Fibroblast of skin of left biceps (primary cell): ENCODE measurements at regions not wholly inside any gene's neighbourhood (a gene's known extent, or its start where the extent isn't known, plus 50 kb on each side); places are given as distances from the start of the nearest gene placed in this dataset.

Source experiments
- DNase-seq, 2 experiments: peaks; one replicate each; pipeline ENCODE4 v3.0.0-alpha.2; 2013; ENCODE audit warnings: low read depth in 2 of 2

DNA sequence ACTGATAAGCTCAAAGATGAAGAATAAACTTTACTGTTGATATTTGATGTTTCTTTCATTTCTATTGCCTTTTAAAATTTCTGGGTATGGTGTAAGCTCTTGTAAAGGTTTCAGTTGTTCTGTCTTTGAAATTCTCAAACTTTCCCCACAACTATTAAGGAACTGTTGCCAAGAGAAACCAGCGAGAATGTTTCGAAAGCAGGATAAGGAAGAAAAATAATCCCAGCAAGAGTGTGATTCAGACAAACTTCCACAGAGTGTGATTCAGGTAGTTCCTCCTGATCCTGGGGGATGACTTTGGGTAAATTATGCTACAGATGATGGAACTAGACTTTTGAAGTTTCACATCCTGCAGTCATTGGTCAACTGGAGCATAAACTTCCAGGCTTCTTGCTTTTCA lies 632.0 kb downstream of the NSUN3 start:
- DNase-seq: no peak

DNA sequence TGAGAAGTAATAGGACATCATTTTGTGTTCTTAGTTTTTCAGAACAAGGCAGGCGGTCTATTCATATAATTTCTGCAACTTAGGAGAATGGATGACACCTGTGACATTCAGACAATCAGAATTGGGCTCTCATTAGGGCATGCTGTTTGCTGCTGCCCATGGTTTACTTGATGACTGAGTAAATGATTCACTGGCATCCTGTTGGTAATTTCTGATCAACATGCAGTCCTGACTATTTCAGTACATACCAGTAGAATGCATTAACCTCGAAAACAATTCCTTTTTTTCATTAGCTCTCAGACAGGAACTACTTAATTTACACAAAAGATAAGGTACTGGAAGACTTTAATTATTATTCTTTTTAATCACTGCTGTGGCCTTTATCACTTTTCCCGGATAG lies 641.6 kb downstream of the NSUN3 start:
- DNase-seq: no peak

DNA sequence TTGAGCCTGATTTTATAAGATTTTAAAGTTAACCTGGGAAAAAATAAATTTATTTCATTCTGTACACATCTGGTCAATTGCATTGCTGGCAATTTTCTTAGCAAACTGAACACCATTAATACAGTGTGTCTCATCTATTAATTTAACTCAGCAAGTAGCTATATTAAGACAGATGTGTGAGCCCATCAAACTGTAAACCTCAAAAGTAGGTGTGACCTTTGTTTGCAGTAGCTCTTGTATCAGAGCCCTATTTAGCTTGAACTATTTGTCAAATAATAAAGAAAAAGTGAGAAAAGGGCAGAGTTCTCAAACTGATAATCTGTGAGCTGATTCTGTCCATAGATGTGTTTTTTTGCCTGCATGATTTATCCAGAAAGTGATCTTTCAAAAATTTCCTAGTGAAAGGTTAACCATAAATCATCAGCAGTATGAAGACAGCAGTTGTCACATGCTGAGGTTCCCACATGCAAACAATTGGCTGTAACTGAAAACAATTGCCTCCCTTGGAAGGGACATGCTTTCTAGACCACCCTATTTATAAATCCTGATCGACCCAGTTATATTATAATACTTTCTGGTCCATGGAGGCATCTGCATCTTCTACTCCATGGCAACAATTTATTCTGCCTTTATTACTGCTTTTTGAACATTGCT lies 646.5 kb downstream of the NSUN3 start:
- DNase-seq: no peak

DNA sequence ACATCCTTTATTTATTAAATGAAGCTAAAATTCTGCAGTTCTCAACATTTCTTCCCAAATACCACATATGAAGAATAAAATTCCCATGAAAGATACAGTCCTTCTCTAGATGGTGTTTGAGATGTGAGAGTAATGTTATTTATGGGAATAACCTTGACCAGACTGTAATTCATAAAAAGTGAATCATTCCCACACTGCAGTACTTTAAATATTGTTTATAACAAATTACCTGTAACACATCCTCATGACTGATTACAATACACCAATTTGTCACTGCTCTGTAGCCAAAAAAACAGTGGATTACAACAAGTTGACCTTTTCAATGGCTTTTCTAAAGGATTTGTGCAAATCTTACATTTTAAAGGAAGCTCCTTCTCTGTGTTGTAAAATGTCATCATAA lies 651.3 kb downstream of the NSUN3 start:
- no peak for DNase-seq

DNA sequence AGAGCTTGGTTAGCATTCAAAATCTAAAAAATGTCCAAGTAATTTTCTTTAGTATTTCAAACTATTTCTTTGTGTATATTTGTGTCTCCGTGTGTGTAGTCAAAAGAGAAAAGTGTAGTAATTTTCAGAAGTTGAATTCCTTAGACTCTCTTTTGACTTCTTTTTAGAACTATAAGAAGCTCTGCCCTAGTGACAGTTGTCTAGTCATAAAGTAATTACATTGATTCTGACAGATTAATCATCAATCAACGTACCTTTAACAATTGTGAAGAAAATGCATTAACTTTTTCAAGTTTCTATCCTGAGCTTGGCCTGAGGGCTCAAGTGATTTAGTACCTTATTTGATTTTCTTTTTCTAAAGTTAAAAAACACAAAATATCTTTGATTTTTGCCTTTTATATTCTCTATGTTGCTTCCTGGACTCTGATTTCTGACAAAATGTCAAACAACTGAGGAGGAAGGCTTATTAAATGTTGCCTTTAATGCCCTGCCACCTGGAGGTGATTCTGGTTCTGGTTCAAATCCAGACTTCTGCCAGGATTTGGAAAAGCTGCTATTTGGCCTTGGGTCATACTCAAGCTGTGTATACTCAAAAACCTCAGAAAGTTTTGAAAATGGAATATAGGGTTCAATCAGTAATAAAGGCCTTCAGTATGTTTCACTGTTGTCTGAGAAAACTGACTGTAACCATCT lies 653.6 kb downstream of the NSUN3 start:
- DNase-seq: no peak

DNA sequence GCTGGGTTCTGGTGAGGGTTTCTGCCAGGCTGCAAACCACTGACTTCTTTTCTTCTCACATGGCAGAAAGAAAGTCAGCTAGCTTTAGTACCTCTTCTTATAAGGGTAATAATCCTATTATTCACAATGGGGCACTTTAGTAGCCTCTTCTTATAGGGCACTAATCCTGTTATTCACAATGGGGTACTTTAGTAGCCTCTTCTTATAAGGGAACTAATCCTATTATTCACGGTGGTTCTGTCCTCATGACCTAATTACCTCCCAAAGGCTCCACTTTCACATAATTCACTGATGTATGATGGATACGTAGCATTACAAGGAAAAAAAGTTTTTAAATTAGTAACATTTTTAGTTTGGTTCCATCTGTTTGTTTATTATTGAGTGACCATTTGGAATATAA lies 671.3 kb downstream of the NSUN3 start:
- DNase-seq: no peak

DNA sequence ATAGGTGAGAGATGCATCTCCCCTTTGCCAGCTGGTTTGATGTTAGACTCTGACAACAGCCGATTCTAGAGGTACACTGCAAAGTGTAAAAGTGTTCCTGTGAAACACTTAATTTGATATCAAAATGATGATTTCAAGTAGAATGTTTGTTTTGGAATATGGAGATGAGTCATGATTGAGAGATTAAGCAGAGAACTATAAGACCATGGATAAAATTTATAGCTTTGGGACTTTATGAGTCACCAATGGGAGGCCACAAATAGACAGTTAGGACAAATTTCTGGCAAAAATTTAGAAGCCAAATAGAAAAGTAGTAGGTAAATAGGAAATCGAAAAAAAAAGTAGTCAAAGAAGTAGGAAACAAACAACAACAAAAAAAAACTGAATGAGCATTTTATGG lies 672.5 kb downstream of the NSUN3 start:
- no peak for DNase-seq

DNA sequence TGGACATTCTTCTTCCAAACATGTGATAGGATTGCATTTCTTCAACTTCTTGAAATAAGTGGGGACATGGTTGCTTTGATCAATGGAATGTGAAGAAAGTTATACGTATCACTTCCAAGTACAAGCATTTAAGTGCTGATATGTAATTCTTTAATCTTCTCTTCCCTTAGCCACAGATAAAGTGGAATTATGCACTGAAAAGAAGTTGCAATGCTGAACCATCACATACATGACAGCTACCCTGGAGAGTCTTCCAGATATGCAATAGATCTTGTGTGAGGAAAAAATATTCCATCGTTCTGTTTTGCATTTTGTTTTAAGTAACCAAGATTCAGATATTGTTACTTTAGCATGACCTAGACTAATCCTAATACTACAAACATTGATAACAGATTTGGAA lies 674.3 kb downstream of the NSUN3 start:
- no peak for DNase-seq

DNA sequence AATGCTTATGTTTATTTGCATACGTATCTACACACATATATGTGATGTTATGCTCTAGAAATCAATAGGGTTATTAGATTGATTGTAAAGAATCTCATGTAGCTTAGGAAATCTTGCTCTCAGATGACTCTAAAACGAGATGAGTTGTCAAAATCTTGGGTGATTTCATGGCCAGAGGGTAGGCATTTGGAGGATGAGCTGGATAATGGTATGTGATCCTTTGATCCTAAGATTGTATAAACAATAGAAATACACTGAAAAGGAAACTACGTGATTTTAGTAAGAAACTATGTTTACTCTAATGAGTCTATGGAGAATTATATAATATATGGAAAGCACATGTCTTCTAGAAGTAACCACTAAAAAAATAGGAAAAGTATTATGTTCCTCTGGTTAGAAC lies 676.6 kb downstream of the NSUN3 start:
- no peak for DNase-seq

DNA sequence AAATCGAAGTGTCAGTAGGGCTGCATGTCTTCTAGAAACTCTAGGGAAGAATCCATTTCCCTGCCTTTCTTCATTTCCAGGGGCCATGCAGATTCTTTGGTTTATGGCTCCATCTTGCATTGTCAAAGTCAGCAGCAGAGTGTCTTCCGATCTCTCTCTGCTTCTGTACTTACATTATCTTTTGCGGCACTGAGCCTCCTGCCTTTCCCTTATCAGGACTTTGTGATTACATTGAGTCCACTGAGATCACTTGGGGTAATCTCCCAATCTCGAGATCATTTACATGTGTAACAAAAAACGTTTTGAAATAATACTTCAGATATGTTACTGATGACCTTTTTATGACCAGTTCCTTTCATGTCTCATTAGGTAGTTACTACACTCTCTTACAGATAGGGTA lies 695.9 kb downstream of the NSUN3 start:
- DNase-seq: no peak

DNA sequence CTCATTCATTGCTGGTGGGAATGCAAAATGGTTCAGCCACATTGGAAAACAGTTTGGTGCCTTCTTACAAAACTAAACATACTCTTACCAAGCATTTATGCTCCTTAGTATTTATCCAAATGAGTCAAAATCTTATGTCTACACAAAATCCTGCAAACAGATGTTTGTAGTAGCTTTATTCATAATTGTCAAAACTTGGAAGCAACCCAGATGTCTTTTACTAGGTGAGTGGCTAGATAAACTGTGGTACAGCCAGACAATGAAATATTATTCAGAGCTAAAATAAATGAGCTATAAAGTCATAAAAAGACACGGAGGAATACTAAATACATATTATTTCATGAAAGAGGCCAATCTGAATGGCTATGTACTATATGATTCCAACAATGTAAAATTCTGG lies 709.5 kb downstream of the NSUN3 start:
- no peak for DNase-seq

DNA sequence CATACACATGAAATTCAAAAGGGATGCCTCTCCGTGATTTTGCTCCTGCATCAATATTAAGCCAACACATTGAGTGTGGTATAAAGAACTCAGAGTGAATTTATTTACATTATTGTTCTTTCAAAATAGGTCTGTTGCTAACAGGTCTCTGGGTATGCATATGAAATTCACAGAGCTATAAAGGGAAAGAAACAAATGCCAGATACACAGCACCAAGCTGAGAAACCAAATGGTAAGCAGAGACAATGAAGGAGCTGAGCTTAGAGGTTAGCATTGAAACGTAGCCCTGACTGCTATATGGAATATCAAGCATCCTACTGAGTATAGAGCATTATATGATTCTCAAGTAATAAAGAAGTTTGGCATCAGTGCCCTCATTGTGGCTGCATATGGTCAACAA lies 712.9 kb downstream of the NSUN3 start:
- no peak for DNase-seq

DNA sequence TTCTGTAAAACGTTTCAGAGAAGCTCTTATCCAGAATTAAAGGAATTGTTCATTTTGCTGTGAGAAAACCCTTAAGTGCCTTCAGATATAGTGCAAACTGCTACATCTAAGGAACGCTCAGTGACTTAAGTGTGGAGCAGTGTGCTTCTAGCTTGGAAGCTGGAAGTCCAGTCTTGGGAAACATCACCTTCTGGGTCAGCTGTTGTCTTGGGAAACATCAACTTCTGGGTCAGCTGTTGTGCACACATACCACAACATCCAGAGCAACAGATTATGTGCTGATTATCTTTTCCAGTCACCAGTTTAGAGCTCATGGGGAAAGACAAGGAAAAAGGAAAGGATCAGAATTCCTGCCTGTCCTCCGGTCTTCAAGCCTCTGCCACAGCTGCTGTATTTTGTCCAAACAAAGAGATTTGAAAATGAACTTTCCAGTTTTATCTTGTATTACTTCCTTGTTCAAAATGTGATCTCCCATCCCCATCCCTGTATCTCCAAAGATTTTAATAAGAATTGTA lies 713.6 kb downstream of the NSUN3 start:
- no peak for DNase-seq

DNA sequence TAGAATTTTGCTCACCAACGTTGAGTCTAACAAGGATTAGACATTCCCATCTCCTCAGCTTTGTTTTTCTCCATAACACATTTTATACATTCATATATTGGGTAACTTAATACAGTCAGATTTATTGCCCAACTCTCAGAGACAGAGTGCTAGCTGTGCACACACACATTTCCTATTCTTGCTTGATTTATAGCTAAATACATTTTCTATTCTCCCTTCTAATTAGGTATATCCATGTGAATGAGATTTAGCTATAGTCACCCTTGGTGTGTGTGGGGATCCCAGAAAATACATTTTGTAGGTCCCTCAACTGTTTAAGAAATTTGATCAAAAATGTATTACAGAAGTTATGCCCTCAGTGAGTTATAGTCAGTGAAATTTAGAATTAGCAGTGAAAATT lies 715.4 kb downstream of the NSUN3 start:
- DNase-seq: no peak

DNA sequence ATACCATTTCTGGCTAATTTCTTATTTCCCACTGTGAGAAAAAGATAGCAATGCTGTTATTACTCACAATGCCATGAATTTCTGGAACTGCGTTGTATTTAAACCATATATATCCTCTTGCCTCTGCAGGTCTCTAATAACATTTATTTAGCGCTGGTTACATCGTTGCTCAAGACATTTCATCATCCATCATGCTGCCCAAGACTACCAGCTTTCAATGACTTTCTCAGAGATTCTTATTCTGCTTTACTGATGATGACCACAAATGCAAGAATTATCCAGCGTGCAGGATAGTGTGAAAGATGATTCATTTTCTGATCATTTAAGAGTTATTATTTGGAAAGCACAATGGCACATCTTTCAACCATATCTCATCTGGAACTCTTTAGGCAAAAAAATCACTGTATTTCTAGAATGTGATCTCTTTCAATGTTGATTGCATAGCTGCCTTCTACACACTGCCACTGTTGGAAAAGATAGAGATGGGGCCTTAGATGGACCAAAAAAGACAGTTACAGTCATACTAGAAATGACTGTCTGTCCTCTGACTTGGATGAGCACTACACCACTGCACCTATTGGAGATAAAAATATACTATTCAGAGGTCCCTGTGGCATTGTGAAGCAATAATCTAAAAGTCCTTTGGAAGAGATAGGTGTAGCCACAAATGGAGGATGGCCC lies 716.1 kb downstream of the NSUN3 start:
- DNase-seq: no peak

DNA sequence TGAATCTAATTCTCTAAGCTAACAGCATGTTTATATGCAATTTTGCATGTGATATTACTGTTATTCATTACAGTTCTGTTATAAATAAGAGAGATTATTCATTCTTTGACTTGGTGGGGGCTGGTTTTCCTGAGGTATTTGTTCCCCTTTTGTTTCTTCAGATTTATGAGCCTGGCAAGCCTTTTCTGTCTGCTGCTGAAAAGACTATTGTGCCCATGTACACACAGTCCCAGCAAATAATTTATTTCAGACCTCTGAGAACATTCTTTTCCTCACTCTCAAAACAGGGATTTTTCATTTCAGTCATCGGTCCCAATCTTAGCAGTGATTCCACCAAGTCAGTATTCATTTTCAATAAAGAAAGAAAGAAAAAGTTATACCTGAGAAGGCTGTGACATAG lies 716.8 kb downstream of the NSUN3 start:
- DNase-seq: no peak

DNA sequence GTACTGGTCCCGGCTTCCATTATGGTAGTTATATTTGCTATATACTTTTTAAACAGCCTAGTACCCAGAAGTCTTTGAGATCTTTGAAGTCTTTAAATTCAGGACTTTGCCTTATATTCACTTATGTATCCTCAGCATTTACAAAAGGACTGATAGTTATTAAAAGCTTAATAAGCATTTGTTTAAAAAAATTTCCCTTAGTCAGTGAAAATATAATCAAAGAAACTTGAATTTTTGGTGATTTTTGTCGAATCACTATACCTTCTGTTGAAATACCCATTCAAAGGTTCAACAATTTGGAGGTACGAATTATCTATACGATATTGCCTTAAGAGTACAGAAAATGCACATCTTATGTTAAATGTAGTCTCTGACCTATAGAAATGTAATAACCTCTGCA lies 721.4 kb downstream of the NSUN3 start:
- DNase-seq: no peak

DNA sequence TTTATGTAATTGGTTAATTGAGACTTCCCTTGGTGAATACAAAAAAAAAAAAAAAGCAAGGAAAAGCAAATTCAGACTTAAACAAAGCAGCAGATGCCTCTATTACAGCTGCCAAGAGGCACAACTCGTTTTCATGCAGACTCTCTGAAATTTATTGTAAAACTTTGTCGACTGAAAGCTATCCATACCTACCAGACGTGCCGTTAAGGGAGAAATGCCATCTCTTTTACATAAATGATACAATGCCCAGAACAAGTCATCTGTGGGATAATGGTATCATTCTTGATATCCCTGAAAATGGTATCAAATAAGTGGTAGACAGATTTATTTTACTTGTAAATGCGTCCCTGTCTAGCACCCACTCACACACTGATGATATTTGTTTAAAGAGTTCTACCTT lies 724.2 kb downstream of the NSUN3 start:
- DNase-seq: no peak

DNA sequence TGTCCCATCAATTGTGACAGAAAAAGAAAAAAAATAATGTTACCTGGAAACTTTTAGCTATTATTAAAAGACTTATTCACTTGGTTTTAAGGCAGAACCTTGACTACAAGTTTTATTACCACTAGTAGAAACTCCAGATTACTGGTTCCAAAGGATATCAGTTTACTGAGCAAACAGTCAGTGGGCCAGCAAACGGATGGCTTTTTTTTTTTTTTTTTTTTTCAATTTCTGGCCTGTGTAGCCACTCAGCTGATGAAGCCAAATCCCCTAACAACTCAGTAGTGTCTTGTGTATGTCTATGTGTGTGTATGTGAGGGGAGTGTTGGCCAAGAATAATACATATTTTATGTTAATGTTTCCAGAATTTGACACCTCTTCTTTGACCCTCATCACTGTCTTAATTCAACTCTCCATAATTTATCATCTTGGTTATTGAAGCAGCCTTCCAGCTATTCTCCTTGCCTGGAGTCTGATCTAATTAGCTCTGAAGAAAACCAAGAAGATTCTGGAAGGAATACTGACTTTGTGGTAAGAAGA lies 724.9 kb downstream of the NSUN3 start:
- DNase-seq: no peak

DNA sequence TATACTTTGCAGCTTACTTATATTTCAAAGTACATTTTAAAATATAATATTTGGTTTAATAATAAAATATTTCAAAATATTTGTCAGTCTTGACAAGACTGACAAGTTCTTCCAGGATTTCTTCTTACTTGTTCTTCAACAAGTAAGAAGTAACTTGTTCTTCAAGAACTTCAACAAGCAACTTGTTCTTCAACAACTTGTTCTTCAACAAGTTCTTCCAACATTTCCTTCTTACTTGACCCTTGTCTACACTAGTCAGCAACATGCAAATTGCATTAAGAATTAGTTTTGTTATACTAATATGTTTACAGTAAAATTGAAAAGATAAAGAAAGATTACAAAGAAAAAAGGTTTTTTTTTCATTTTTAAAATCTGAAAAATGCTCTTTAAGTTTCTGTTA lies 731.7 kb downstream of the NSUN3 start:
- DNase-seq: no peak

DNA sequence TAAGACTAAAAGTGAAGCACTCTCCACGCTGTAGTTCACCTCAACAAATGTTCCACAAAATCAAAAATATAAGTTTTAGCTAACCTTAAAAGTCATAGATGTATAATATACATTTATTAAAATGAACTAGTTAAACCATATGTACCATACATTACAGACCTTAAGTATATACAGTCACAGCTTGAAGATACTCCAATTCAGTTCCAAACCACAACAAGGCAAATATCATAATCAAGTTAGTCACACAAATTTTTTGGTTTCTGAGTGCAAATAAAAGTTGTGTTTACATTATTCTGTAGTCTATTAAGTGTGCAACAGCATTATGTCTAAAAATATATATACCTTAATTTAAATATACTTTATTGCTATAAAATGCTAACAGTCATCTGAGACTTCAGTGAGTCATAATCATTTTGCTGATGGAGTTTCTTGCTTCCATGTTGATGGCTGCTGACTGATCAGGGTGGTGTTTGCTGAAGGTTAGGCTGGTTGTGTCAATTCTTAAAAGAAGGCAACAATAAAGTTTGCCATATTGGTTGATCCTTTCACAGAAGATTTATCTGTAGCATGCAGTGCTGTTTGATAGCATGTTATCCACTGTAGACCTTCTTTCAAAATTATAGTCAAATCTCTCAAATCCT lies 736.7 kb downstream of the NSUN3 start:
- no peak for DNase-seq

DNA sequence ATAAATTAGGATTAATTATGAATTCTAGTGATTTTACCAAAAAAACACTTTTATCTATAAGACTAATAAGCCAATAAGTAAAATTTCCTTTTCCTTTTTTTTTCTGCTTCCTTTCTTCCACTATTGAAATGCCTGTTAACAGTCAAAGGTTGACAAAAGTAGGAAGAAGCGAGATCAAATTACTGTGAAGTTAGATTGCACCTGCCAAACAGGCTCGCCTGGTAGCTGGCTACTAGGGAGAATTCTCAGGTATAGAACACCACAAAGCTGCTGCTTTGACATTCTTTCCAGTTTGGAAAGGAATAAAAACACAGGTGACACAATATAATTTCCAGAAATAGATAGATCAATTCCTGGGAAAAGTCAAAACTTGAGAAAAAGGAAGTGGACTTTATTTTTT lies 749.0 kb downstream of the NSUN3 start:
- no peak for DNase-seq
